SU-DHL-6 (cell line): ENCODE measurements at regions not wholly inside any gene's neighbourhood (a gene's known extent, or its start where the extent isn't known, plus 50 kb on each side); places are given as distances from the start of the nearest gene placed in this dataset.

ENCODE experiments used
- H2AFZ ChIP-seq: fragments of 200-600 bp; sonication (generic); 2 replicates; pipeline ENCODE4 v1.6.1; 2014; ENCODE audit warnings: low read depth, mild to moderate bottlenecking, moderate library complexity, mixed read lengths, antibody characterized with exemption, low read length; ENCODE audit not compliant: severe bottlenecking
- H3F3A ChIP-seq: fragments of 200-600 bp; shearing (Covaris generic); 2 replicates; pipeline ENCODE4 v1.6.0; 2016; ENCODE audit warnings: antibody characterized with exemption, mild to moderate bottlenecking; ENCODE audit not compliant: insufficient read depth
- H3K27ac ChIP-seq: fragments of 200-600 bp; sonication (generic); 2 replicates; pipeline ENCODE4 v1.5.1; 2016; ENCODE audit warnings: low read depth, mild to moderate bottlenecking, low read length, moderate library complexity, mixed read lengths
- H3K27me3 ChIP-seq: fragments of 200-600 bp; sonication (generic), shearing (Covaris generic); 2 replicates; pipeline ENCODE4 v1.6.0; 2014; ENCODE audit warnings: mild to moderate bottlenecking, low read length
- H3K36me3 ChIP-seq: fragments of 200-600 bp; sonication (generic); 2 replicates; pipeline ENCODE4 v1.6.1; 2014; ENCODE audit warnings: mild to moderate bottlenecking, low read length, mixed read lengths
- H3K4me2 ChIP-seq: fragments of 300-600, 200-600 bp; shearing (Covaris generic), sonication (generic); 2 replicates; pipeline ENCODE4 v1.6.0; 2014; ENCODE audit warnings: low read length, low read depth, mild to moderate bottlenecking; ENCODE audit not compliant: poor library complexity, severe bottlenecking
- H3K4me3 ChIP-seq: fragments of 200-600 bp; sonication (generic); 2 replicates; pipeline ENCODE4 v1.5.1; 2014; ENCODE audit warnings: antibody characterized with exemption, low read length, mild to moderate bottlenecking, mixed read lengths; ENCODE audit not compliant: insufficient read depth, poor library complexity, severe bottlenecking
- H3K79me2 ChIP-seq: fragments of 200-600 bp; sonication (generic); 2 replicates; pipeline ENCODE4 v1.6.1; 2014; ENCODE audit warnings: mild to moderate bottlenecking, low read length, moderate library complexity; ENCODE audit not compliant: insufficient read depth
- H3K9ac ChIP-seq: fragments of 200-600 bp; sonication (generic); 2 replicates; pipeline ENCODE4 v1.7.0; 2014; ENCODE audit warnings: mild to moderate bottlenecking, low read length
- H3K9me2 ChIP-seq: fragments of 200-600 bp; sonication (generic); replicated peaks from 2 replicates; pipeline ENCODE4 v1.6.1; 2014; ENCODE audit warnings: low read length; ENCODE audit not compliant: insufficient read depth
- H3K9me3 ChIP-seq: fragments of 200-600 bp; sonication (generic); 2 replicates; pipeline ENCODE4 v1.6.1; 2014; ENCODE audit warnings: low read length, mixed read lengths; ENCODE audit not compliant: insufficient read depth
- H4K20me1 ChIP-seq: fragments of 200-600 bp; sonication (generic); 2 replicates; pipeline ENCODE4 v1.6.1; 2014; ENCODE audit warnings: low read depth, mild to moderate bottlenecking, antibody characterized with exemption, low read length, moderate library complexity, mixed read lengths
- CTCF ChIP-seq: fragments of 200-600 bp; sonication (generic); IDR thresholded peaks from one replicate; pipeline ENCODE4 v1.5.1; 2017; ENCODE audit warnings: antibody characterized with exemption, mild to moderate bottlenecking, low read length, moderate library complexity; ENCODE audit not compliant: insufficient read depth, poor library complexity, severe bottlenecking
- EZH2phosphoT487 ChIP-seq: fragments of 200-600 bp; sonication (generic), shearing (Covaris generic); conservative IDR thresholded peaks from 2 replicates; pipeline ENCODE4 v1.6.1; 2018; ENCODE audit warnings: mild to moderate bottlenecking, antibody characterized with exemption, low read length, moderate library complexity, mixed read lengths

GRCh38 chr10:21230219-21230618 lies 295.3 kb downstream of the SKIDA1 start:
- TF ChIP-seq CTCF (no peak), EZH2phosphoT487 (no peak)

GRCh38 chr10:21217748-21218367 lies 307.6 kb downstream of the SKIDA1 start:
- no peaks in the 10 kb centered on the region for H3K9me2 ChIP-seq
- H3K4me2 ChIP-seq: no peak overlapping the region
- no peaks in the 10 kb centered on the region for H3F3A ChIP-seq
- H2AFZ ChIP-seq: no peak overlapping the region
- no peak overlapping the region for H3K4me3 ChIP-seq
- 0 out of 2 replicates have a peak, but pooled peaks cover 2% of the 10 kb centered on the region for H3K27me3 ChIP-seq
- H3K36me3 ChIP-seq: no peaks in the 10 kb centered on the region
- H3K27ac ChIP-seq: no peak overlapping the region
- no peaks in the 10 kb centered on the region for H3K9me3 ChIP-seq
- no peaks in the 10 kb centered on the region for H3K79me2 ChIP-seq
- TF ChIP-seq EZH2phosphoT487 (no peak), CTCF (no peak)
- H4K20me1 ChIP-seq: no peaks in the 10 kb centered on the region
- no peak overlapping the region for H3K9ac ChIP-seq

More at GRCh38 chr10:21230219-21230618, 295.3 kb downstream of the SKIDA1 start:
- H3K36me3 ChIP-seq: no peaks in the 10 kb centered on the region
- H3K9me3 ChIP-seq: no peaks in the 10 kb centered on the region
- H3F3A ChIP-seq: no peaks in the 10 kb centered on the region
- H3K79me2 ChIP-seq: no peaks in the 10 kb centered on the region
- H3K27ac ChIP-seq: no peak overlapping the region
- H3K9me2 ChIP-seq: no peaks in the 10 kb centered on the region
- no peak overlapping the region for H3K4me2 ChIP-seq
- no peak overlapping the region for H3K4me3 ChIP-seq
- no peak overlapping the region for H2AFZ ChIP-seq
- H3K9ac ChIP-seq: no peak overlapping the region
- H3K27me3 ChIP-seq: no peaks in the 10 kb centered on the region
- no peaks in the 10 kb centered on the region for H4K20me1 ChIP-seq

- Histone ChIP-seq H3K9ac (no peak overlapping the region), H2AFZ (no peak overlapping the region), H3K79me2 (no peaks in the 10 kb centered on the region), H3K4me2 (no peak overlapping the region), H3F3A (no peaks in the 10 kb centered on the region), H3K27ac (no peak overlapping the region), H3K27me3 (0 out of 2 replicates have a peak, but pooled peaks cover 2% of the 10 kb centered on the region), H3K36me3 (no peaks in the 10 kb centered on the region), H3K9me2 (no peaks in the 10 kb centered on the region; the same call in 1 of the 2 replicates), H3K9me3 (no peaks in the 10 kb centered on the region), H4K20me1 (no peaks in the 10 kb centered on the region), H3K4me3 (no peak overlapping the region)
- TF ChIP-seq EZH2phosphoT487: no peak
- no peak for TF ChIP-seq CTCF
Observed at GRCh38 chr10:21217107-21217506, 308.4 kb downstream of the SKIDA1 start.
